ENCODE measurements at regions not wholly inside any gene's neighbourhood (a gene's known extent, or its start where the extent isn't known, plus 50 kb on each side); places are given as distances from the start of the nearest gene placed in this dataset.

GRCh38 chr2:45153121-45153520 lies 143.9 kb upstream of the SIX2 start:
- no peak for TF ChIP-seq CTCF (IDR thresholded peaks at IDR 0.05; ENCODE audit: borderline replicate concordance, control extremely low read depth, extremely low read depth, insufficient read depth, missing control alignments)
- no peak for DNase-seq (ENCODE audit: low spot score)
- in situ Hi-C loops (cut with MboI; ENCODE audit: low sequenced_read_pairs, unreplicated experiment), result no loop called here

GRCh38 chr2:45152691-45153090 lies 143.4 kb upstream of the SIX2 start:
- in situ Hi-C loops (cut with MboI; ENCODE audit: low sequenced_read_pairs, unreplicated experiment), result no loop called here
- TF ChIP-seq CTCF (IDR thresholded peaks at IDR 0.05; ENCODE audit: borderline replicate concordance, control extremely low read depth, extremely low read depth, insufficient read depth, missing control alignments), result no peak
- DNase-seq (ENCODE audit: low spot score), result no peak

- in situ Hi-C loops (cut with MboI; ENCODE audit: low sequenced_read_pairs, unreplicated experiment), result no loop called here
- DNase-seq (ENCODE audit: low spot score), result no peak
- TF ChIP-seq CTCF (IDR thresholded peaks at IDR 0.05; ENCODE audit: borderline replicate concordance, control extremely low read depth, extremely low read depth, insufficient read depth, missing control alignments), result no peak
Observed at GRCh38 chr2:45145073-45145899, 136.0 kb upstream of the SIX2 start.

- in situ Hi-C loops (cut with MboI; ENCODE audit: low sequenced_read_pairs, unreplicated experiment), result no loop called here
- TF ChIP-seq CTCF (IDR thresholded peaks at IDR 0.05; ENCODE audit: borderline replicate concordance, control extremely low read depth, extremely low read depth, insufficient read depth, missing control alignments), result no peak
- DNase-seq (ENCODE audit: low spot score), result no peak
Observed at GRCh38 chr2:45141883-45142866, 132.9 kb upstream of the SIX2 start.

- no peak for DNase-seq (ENCODE audit: low spot score)
- TF ChIP-seq CTCF (IDR thresholded peaks at IDR 0.05; ENCODE audit: borderline replicate concordance, control extremely low read depth, extremely low read depth, insufficient read depth, missing control alignments), result no peak
- in situ Hi-C loops (cut with MboI; ENCODE audit: low sequenced_read_pairs, unreplicated experiment), result no loop called here
Observed at GRCh38 chr2:45140675-45141074, 131.4 kb upstream of the SIX2 start.

- in situ Hi-C loops (cut with MboI; ENCODE audit: low sequenced_read_pairs, unreplicated experiment), result no loop called here
- TF ChIP-seq CTCF (IDR thresholded peaks at IDR 0.05; ENCODE audit: borderline replicate concordance, control extremely low read depth, extremely low read depth, insufficient read depth, missing control alignments), result no peak
- no peak for DNase-seq (ENCODE audit: low spot score)
Observed at GRCh38 chr2:45138904-45139303, 129.7 kb upstream of the SIX2 start.
